Upper lobe of right lung (tissue), 1 donor: ENCODE measurements at regions not wholly inside any gene's neighbourhood (a gene's known extent, or its start where the extent isn't known, plus 50 kb on each side); places are given as distances from the start of the nearest gene placed in this dataset.

Experiments
- ATAC-seq: fragments of 200-7000 bp; cut with Tn5 transposase; one replicate; pipeline ENCODE4 v1.9.1; 2020; ENCODE audit warnings: mild to moderate bottlenecking, moderate library complexity
- DNase-seq: peaks from one replicate; pipeline ENCODE4 v3.0.0-alpha.2; 2020
- H3K27ac ChIP-seq: fragments of 200-600 bp; one replicate; pipeline ENCODE4 v1.8.0; 2022
- H3K27me3 ChIP-seq: fragments of 200-600 bp; one replicate; pipeline ENCODE4 v1.8.0; 2022; ENCODE audit warnings: mild to moderate bottlenecking
- H3K36me3 ChIP-seq: fragments of 200-600 bp; one replicate; pipeline ENCODE4 v1.8.0; 2022
- H3K4me1 ChIP-seq: fragments of 200-600 bp; one replicate; pipeline ENCODE4 v1.8.0; 2022
- H3K4me3 ChIP-seq: fragments of 200-600 bp; one replicate; pipeline ENCODE4 v1.8.0; 2022; ENCODE audit warnings: mild to moderate bottlenecking
- H3K9me3 ChIP-seq: fragments of 200-600 bp; one replicate; pipeline ENCODE4 v1.8.0; 2022
- intact Hi-C: fragments of 100-400 bp; cut with DNase I; formaldehyde crosslinking; loops from one replicate; pipeline ENCODE4 v1.11.0; 2022
- TF ChIP-seq, protein P1 (sequence below): fragments of 200-600 bp; IDR thresholded peaks from one replicate; pipeline ENCODE4 v1.8.0; 2022; ENCODE audit warnings: antibody characterized with exemption
- donor health status: DM: no; HTN: yes; CAD: no; lungs with severe emphysema.

DNA sequence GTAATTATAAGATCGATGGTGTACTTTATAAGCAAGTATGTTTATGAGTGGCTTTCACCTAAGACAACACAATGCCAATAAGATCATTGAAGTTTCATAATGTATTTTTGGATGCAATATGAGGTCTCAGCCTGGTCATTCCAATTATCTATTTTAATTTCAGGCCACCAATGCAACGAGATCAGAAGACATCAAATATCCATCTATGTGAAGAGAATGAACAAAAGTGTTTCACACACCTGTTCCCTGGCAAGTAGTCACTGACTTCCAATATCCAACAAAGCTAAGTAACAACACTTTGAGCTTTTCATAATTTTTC is 53.6 kb upstream of the TMCO5A start:
- no peak for ATAC-seq
- no peak overlapping the region for H3K27ac ChIP-seq

DNA sequence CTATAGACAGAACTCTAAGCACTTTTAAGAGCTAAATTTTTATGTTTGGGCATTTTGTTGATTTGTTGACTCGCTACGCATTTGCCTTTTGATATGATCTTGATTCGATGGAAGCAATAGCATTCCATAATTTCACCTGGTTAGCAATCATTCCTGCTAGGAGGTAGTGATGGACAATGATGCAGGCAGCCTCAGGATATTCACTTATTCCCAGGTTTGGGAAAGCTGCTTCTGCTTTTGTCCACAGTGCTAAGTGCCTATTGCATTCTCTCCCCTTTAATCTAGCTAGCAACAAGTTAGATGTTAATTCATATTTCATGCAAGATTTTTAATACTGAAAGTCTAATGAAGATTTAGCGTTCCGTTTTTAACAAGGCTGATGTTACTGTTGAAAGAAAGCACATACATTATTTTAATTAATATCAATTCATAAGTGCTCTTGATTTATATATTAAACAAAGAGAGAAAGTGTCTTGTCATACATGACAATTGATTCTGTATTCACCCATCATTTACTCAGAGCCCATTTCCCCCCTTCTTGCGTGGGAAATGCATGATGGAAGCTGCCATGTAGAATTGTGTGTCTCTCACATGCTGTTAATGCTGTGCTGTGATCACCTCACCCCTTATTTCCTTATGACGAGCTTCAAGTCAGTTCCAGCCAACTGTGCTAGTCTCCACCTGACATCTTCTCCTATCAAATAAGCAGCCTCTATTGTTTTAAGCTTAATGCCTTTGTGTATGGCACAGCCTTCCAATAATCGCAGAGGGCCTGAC is 53.0 kb upstream of the TMCO5A start:
- TF ChIP-seq, protein P1, sequence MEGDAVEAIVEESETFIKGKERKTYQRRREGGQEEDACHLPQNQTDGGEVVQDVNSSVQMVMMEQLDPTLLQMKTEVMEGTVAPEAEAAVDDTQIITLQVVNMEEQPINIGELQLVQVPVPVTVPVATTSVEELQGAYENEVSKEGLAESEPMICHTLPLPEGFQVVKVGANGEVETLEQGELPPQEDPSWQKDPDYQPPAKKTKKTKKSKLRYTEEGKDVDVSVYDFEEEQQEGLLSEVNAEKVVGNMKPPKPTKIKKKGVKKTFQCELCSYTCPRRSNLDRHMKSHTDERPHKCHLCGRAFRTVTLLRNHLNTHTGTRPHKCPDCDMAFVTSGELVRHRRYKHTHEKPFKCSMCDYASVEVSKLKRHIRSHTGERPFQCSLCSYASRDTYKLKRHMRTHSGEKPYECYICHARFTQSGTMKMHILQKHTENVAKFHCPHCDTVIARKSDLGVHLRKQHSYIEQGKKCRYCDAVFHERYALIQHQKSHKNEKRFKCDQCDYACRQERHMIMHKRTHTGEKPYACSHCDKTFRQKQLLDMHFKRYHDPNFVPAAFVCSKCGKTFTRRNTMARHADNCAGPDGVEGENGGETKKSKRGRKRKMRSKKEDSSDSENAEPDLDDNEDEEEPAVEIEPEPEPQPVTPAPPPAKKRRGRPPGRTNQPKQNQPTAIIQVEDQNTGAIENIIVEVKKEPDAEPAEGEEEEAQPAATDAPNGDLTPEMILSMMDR, result no peak
- peaks cover 12% of the 10 kb centered on the region for H3K27me3 ChIP-seq
- no peak overlapping the region for H3K4me3 ChIP-seq
- intact Hi-C loops, result no loop called here
- ATAC-seq (no peak), DNase-seq (no peak)
- no peaks in the 10 kb centered on the region for H3K4me1 ChIP-seq
- H3K27ac ChIP-seq, result no peak overlapping the region
- no peaks in the 10 kb centered on the region for H3K36me3 ChIP-seq
- no peaks in the 10 kb centered on the region for H3K9me3 ChIP-seq

More for the DNA sequence above, 53.6 kb upstream of the TMCO5A start:
- Histone ChIP-seq H3K27me3 (peaks cover 12% of the 10 kb centered on the region), H3K4me1 (no peaks in the 10 kb centered on the region), H3K4me3 (no peak overlapping the region), H3K36me3 (no peaks in the 10 kb centered on the region), H3K9me3 (no peaks in the 10 kb centered on the region)
- intact Hi-C loops, result no loop called here
- DNase-seq, result no peak
- TF ChIP-seq, protein P1, result no peak

DNA sequence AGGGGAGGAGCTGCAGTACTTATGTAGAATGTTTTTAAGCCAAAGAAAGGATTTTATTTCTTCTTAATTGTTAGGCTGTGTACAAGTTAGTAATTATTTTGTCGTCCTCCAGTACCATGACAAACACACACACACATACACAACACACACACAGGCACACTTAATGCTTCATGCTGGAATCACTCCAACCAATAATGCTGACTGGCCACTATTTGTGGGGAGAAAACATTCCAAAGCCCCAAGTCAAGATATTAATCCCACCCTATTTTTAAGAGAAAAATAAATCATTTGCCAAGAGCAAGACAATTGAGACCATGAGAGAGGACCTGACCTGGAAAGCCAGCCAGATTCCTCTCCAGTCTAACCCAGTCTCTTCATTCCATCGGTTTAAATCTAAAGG is 51.8 kb upstream of the TMCO5A start:
- H3K4me3 ChIP-seq, result no peak overlapping the region
- H3K4me1 ChIP-seq, result no peaks in the 10 kb centered on the region
- H3K27me3 ChIP-seq, result peaks cover 12% of the 10 kb centered on the region
- TF ChIP-seq, protein P1, result no peak
- intact Hi-C loops, result no loop called here
- no peaks in the 10 kb centered on the region for H3K9me3 ChIP-seq
- no peak overlapping the region for H3K27ac ChIP-seq
- no peak for DNase-seq
- no peak for ATAC-seq
- H3K36me3 ChIP-seq, result no peaks in the 10 kb centered on the region
